ENCODE measurements at regions not wholly inside any gene's neighbourhood (a gene's known extent, or its start where the extent isn't known, plus 50 kb on each side); places are given as distances from the start of the nearest gene placed in this dataset.
A peak's percentile ranks its signal among the peaks of the same experiment; 100 is the strongest.

GRCh38 chr9:20291201-20291600 lies 331.1 kb downstream of the MLLT3 start:
- no peak overlapping the region for H4K8ac ChIP-seq (ENCODE audit: low read depth, low read length)
- no peak overlapping the region for H3K23ac ChIP-seq (ENCODE audit: low read depth, low read length, poor library complexity)
- no CpG with 5 or more reads among the region's 2 CpGs for WGBS, 2 donors (ENCODE audit: extremely low coverage in 2 of 2, insufficient read length in 2 of 2, insufficient replicate concordance in 1 of 2)
- H4K91ac ChIP-seq (ENCODE audit: low read depth, low read length, poor library complexity), result no peak overlapping the region
- H3K14ac ChIP-seq (ENCODE audit: low read length), result no peak overlapping the region
- H3K79me1 ChIP-seq (ENCODE audit: low read depth, low read length), result no peaks in the 10 kb centered on the region
- H3K4ac ChIP-seq (ENCODE audit: low read length), result no peak overlapping the region
- no peak overlapping the region for H2BK120ac ChIP-seq (ENCODE audit: low read depth, low read length)
- H2BK5ac ChIP-seq (ENCODE audit: low read length), result no peak overlapping the region
- peaks cover 0 to 2% of the 10 kb centered on the region in 2 donors for H3K9me3 ChIP-seq (replicated peaks in 1 of 2; ENCODE audit: control insufficient read depth in 2 of 2, insufficient read depth in 1 of 2, low read depth in 1 of 2, low read length in 2 of 2)
- no peaks in the 10 kb centered on the region for H3K36me3 ChIP-seq (replicated peaks in 1 of 2; ENCODE audit: control insufficient read depth in 2 of 2, insufficient read depth in 2 of 2, low read length in 2 of 2)
- no peak overlapping the region for H2AFZ ChIP-seq (ENCODE audit: low read length)
- no peak overlapping the region for H3K27ac ChIP-seq (replicated peaks; ENCODE audit: low read length)
- DNase-seq (ENCODE audit: low spot score), result no peak
- no peak overlapping the region for H3K9ac ChIP-seq (ENCODE audit: low read depth, low read length, poor library complexity)
- H2BK12ac ChIP-seq (ENCODE audit: low read length), result no peak overlapping the region
- peaks cover 3 to 11% of the 10 kb centered on the region in 2 donors for H3K4me1 ChIP-seq (ENCODE audit: control insufficient read depth in 2 of 2, insufficient read depth in 1 of 2, low read depth in 1 of 2, low read length in 2 of 2)
- no peak overlapping the region for H3K18ac ChIP-seq (ENCODE audit: low read length)
- H3K27me3 ChIP-seq (ENCODE audit: control insufficient read depth in 3 of 3, insufficient read depth in 3 of 3, low read depth in 1 of 3, low read length in 3 of 3), result no peaks in the 10 kb centered on the region
- H2BK15ac ChIP-seq (ENCODE audit: low read length), result no peak overlapping the region
- no peak overlapping the region for H3K4me2 ChIP-seq (ENCODE audit: insufficient read depth, low read length, poor library complexity, severe bottlenecking)
- H3K4me3 ChIP-seq (ENCODE audit: low read length in 2 of 2), result no peak overlapping the region
- H2AK5ac ChIP-seq (ENCODE audit: low read depth, low read length), result no peak overlapping the region

DNA sequence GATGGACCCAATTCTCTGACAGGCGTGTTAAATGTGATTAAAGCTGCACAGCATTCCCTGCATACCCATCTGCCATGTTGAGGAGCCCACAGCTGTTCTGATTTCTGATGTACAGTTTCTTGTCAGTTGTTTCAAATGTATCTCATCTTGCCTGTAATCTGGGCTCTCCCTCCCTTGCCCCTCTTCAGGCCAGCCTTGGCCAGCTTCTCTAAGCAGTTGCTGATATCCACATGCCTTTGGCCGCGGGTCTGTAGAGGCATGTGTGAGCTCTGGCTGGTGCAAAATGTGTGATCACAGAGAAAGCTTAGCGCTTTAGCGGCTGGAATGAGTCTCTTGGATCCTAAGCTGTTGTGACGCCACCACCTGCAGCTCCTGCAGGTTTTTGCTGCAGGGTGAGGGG lies 332.0 kb downstream of the MLLT3 start:
- H3K23ac ChIP-seq (ENCODE audit: low read depth, low read length, poor library complexity), result no peak overlapping the region
- H2BK120ac ChIP-seq (ENCODE audit: low read depth, low read length), result no peak overlapping the region
- WGBS, 2 donors (ENCODE audit: extremely low coverage in 2 of 2, insufficient read length in 2 of 2, insufficient replicate concordance in 1 of 2), result no CpG with 5 or more reads among the region's 6 CpGs

DNA sequence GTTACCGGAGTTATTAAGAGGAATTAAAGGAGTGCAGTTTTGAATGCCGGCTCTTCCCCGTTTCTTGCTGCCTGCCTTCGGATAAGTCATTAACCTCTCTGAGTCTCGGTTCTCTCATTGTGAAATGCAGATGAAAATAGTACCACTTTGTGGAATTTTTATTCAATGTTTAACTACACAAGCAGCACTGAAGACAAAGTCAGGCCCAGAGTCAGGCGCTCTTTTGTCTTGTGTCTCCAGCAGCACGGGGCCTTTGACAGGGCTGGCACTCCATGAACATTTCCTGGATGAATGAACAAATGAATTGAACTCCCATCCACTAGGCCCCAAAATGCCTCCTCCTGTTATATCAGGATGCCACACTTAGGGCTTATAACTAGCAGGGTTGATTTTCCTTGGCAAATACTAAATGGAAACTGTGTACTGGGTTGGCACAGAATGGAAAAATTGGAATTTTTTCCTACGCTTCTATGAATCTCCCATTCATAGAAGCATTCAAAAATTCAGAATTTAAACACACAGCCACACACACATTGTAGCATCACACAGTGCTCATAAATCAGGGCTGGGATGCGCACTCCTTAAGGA lies 332.8 kb downstream of the MLLT3 start:
- no peak overlapping the region for H3K23ac ChIP-seq (ENCODE audit: low read depth, low read length, poor library complexity)
- no peak overlapping the region for H4K91ac ChIP-seq (ENCODE audit: low read depth, low read length, poor library complexity)
- no peak overlapping the region for H3K9ac ChIP-seq (ENCODE audit: low read depth, low read length, poor library complexity)
- no peaks in the 10 kb centered on the region for H3K79me1 ChIP-seq (ENCODE audit: low read depth, low read length)
- WGBS, 2 donors (ENCODE audit: extremely low coverage in 2 of 2, insufficient read length in 2 of 2, insufficient replicate concordance in 1 of 2), result no CpG with 5 or more reads among the region's 9 CpGs
- H4K8ac ChIP-seq (ENCODE audit: low read depth, low read length), result no peak overlapping the region
- no peak overlapping the region for H3K4ac ChIP-seq (ENCODE audit: low read length)
- peaks cover 0 to 2% of the 10 kb centered on the region in 2 donors for H3K9me3 ChIP-seq (replicated peaks in 1 of 2; ENCODE audit: control insufficient read depth in 2 of 2, insufficient read depth in 1 of 2, low read depth in 1 of 2, low read length in 2 of 2)
- H2BK12ac ChIP-seq (ENCODE audit: low read length), result no peak overlapping the region
- H3K18ac ChIP-seq (ENCODE audit: low read length), result no peak overlapping the region
- peaks cover 3 to 11% of the 10 kb centered on the region in 2 donors for H3K4me1 ChIP-seq (ENCODE audit: control insufficient read depth in 2 of 2, insufficient read depth in 1 of 2, low read depth in 1 of 2, low read length in 2 of 2)
- H2AFZ ChIP-seq (ENCODE audit: low read length), result peak overlapping the region; percentile 66
- no peak overlapping the region for H2BK5ac ChIP-seq (ENCODE audit: low read length)
- no peak overlapping the region for H2BK15ac ChIP-seq (ENCODE audit: low read length)
- H3K27me3 ChIP-seq (ENCODE audit: control insufficient read depth in 3 of 3, insufficient read depth in 3 of 3, low read depth in 1 of 3, low read length in 3 of 3), result peaks cover 0 to 4% (median 0%) of the 10 kb centered on the region in 3 experiments
- DNase-seq (ENCODE audit: low spot score), result no peak
- H2AK5ac ChIP-seq (ENCODE audit: low read depth, low read length), result no peak overlapping the region
- no peak overlapping the region for H3K14ac ChIP-seq (ENCODE audit: low read length)
- no peak overlapping the region for H3K4me3 ChIP-seq (ENCODE audit: low read length in 2 of 2)
- H3K4me2 ChIP-seq (ENCODE audit: insufficient read depth, low read length, poor library complexity, severe bottlenecking), result no peak overlapping the region
- no peak overlapping the region for H3K27ac ChIP-seq (replicated peaks; ENCODE audit: low read length)
- H3K36me3 ChIP-seq (replicated peaks in 1 of 2; ENCODE audit: control insufficient read depth in 2 of 2, insufficient read depth in 2 of 2, low read length in 2 of 2), result no peaks in the 10 kb centered on the region
- H2BK120ac ChIP-seq (ENCODE audit: low read depth, low read length), result no peak overlapping the region

More for the DNA sequence above, 332.0 kb downstream of the MLLT3 start:
- Histone ChIP-seq H3K9ac (ENCODE audit: low read depth, low read length, poor library complexity) (no peak overlapping the region), H4K8ac (ENCODE audit: low read depth, low read length) (no peak overlapping the region), H2BK5ac (ENCODE audit: low read length) (no peak overlapping the region), H2BK12ac (ENCODE audit: low read length) (no peak overlapping the region), H3K4me2 (ENCODE audit: insufficient read depth, low read length, poor library complexity, severe bottlenecking) (no peak overlapping the region), H2AFZ (ENCODE audit: low read length) (no peak overlapping the region), H3K27me3 (ENCODE audit: control insufficient read depth in 3 of 3, insufficient read depth in 3 of 3, low read depth in 1 of 3, low read length in 3 of 3) (no peaks in the 10 kb centered on the region), H3K4me1 (ENCODE audit: control insufficient read depth in 2 of 2, insufficient read depth in 1 of 2, low read depth in 1 of 2, low read length in 2 of 2) (peaks cover 3 to 11% of the 10 kb centered on the region in 2 donors), H3K9me3 (replicated peaks in 1 of 2; ENCODE audit: control insufficient read depth in 2 of 2, insufficient read depth in 1 of 2, low read depth in 1 of 2, low read length in 2 of 2) (peaks cover 0 to 2% of the 10 kb centered on the region in 2 donors), H2AK5ac (ENCODE audit: low read depth, low read length) (no peak overlapping the region), H3K79me1 (ENCODE audit: low read depth, low read length) (no peaks in the 10 kb centered on the region), H3K14ac (ENCODE audit: low read length) (no peak overlapping the region), H4K91ac (ENCODE audit: low read depth, low read length, poor library complexity) (no peak overlapping the region), H3K36me3 (replicated peaks in 1 of 2; ENCODE audit: control insufficient read depth in 2 of 2, insufficient read depth in 2 of 2, low read length in 2 of 2) (no peaks in the 10 kb centered on the region), H2BK15ac (ENCODE audit: low read length) (no peak overlapping the region), H3K4me3 (ENCODE audit: low read length in 2 of 2) (no peak overlapping the region), H3K18ac (ENCODE audit: low read length) (no peak overlapping the region), H3K4ac (ENCODE audit: low read length) (no peak overlapping the region), H3K27ac (replicated peaks; ENCODE audit: low read length) (no peak overlapping the region)
- DNase-seq (ENCODE audit: low spot score), result no peak

DNA sequence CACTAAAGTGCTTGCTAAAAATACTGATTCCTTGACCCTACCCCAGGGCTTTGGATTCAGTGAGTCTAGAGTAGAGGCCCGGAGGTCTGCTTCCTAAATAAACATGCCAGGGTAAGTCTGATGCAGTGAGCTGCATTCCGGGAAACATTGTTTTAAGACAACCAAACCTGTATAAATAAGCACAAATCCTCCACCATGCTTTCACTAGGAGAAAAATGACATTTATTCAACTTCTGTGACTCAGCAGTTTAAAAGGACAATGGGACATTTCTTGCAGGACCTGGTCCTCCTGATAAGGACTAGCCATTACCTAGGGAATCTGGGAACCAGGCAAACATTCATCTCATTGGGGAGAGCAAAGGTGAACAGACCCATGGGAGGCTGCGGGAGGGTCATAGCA lies 335.3 kb downstream of the MLLT3 start:
- H4K8ac ChIP-seq (ENCODE audit: low read depth, low read length), result no peak overlapping the region
- H2AFZ ChIP-seq (ENCODE audit: low read length), result no peak overlapping the region
- H3K18ac ChIP-seq (ENCODE audit: low read length), result no peak overlapping the region
- H3K79me1 ChIP-seq (ENCODE audit: low read depth, low read length), result no peaks in the 10 kb centered on the region
- WGBS, 2 donors (ENCODE audit: extremely low coverage in 2 of 2, insufficient read length in 2 of 2, insufficient replicate concordance in 1 of 2), result no CpG with 5 or more reads among the region's 3 CpGs
- peaks cover 0 to 2% of the 10 kb centered on the region in 2 donors for H3K9me3 ChIP-seq (replicated peaks in 1 of 2; ENCODE audit: control insufficient read depth in 2 of 2, insufficient read depth in 1 of 2, low read depth in 1 of 2, low read length in 2 of 2)
- H3K4ac ChIP-seq (ENCODE audit: low read length), result no peak overlapping the region
- H2BK12ac ChIP-seq (ENCODE audit: low read length), result no peak overlapping the region
- no peak overlapping the region for H2BK120ac ChIP-seq (ENCODE audit: low read depth, low read length)
- H3K27ac ChIP-seq (replicated peaks; ENCODE audit: low read length), result no peak overlapping the region
- H3K4me3 ChIP-seq (ENCODE audit: low read length in 2 of 2), result no peak overlapping the region
- H3K36me3 ChIP-seq (replicated peaks in 1 of 2; ENCODE audit: control insufficient read depth in 2 of 2, insufficient read depth in 2 of 2, low read length in 2 of 2), result no peaks in the 10 kb centered on the region
- peaks cover 3 to 8% of the 10 kb centered on the region in 2 donors for H3K4me1 ChIP-seq (ENCODE audit: control insufficient read depth in 2 of 2, insufficient read depth in 1 of 2, low read depth in 1 of 2, low read length in 2 of 2)
- no peak overlapping the region for H3K4me2 ChIP-seq (ENCODE audit: insufficient read depth, low read length, poor library complexity, severe bottlenecking)
- DNase-seq (ENCODE audit: low spot score), result no peak
- H3K27me3 ChIP-seq (ENCODE audit: control insufficient read depth in 3 of 3, insufficient read depth in 3 of 3, low read depth in 1 of 3, low read length in 3 of 3), result peaks cover 0 to 4% (median 0%) of the 10 kb centered on the region in 3 experiments
- no peak overlapping the region for H4K91ac ChIP-seq (ENCODE audit: low read depth, low read length, poor library complexity)
- no peak overlapping the region for H2BK5ac ChIP-seq (ENCODE audit: low read length)
- no peak overlapping the region for H3K23ac ChIP-seq (ENCODE audit: low read depth, low read length, poor library complexity)
- H2BK15ac ChIP-seq (ENCODE audit: low read length), result no peak overlapping the region
- no peak overlapping the region for H2AK5ac ChIP-seq (ENCODE audit: low read depth, low read length)
- H3K9ac ChIP-seq (ENCODE audit: low read depth, low read length, poor library complexity), result no peak overlapping the region
- no peak overlapping the region for H3K14ac ChIP-seq (ENCODE audit: low read length)

All from neuronal stem cell (in vitro differentiated cells).